H1 (cell line): ENCODE measurements at regions not wholly inside any gene's neighbourhood (a gene's known extent, or its start where the extent isn't known, plus 50 kb on each side); places are given as distances from the start of the nearest gene placed in this dataset.

Experiments
- ASH2L ChIP-seq: fragments of 200-600, 300-600 bp; sonication (generic); IDR thresholded peaks from one replicate; pipeline ENCODE4 v1.7.1; 2017; ENCODE audit warnings: low read length
- CREB1 ChIP-seq: IDR thresholded peaks from 2 replicates; pipeline ENCODE4 v1.6.1; 2012; ENCODE audit warnings: inconsistent platforms
- CTCF ChIP-seq, 3 experiments: IDR thresholded peaks; 1 replicate in 2 of 3; 2 replicates in 1 of 3; pipeline versions ENCODE4 v1.5.1 to v1.6.1; 2011; ENCODE audit warnings: low read length in 3 of 3, mild to moderate bottlenecking in 3 of 3, inconsistent platforms in 2 of 3, low read depth in 1 of 3, moderate library complexity in 1 of 3; ENCODE audit not compliant: insufficient read depth in 1 of 3; ENCODE audit errors: control extremely low read depth in 1 of 3
- GABPA ChIP-seq: IDR thresholded peaks from 2 replicates; pipeline ENCODE4 v1.6.1; 2011; ENCODE audit warnings: mild to moderate bottlenecking, low read length, moderate library complexity, borderline replicate concordance; ENCODE audit not compliant: insufficient read depth
- KDM1A ChIP-seq: fragments of 200-600, 300-600 bp; sonication (generic); IDR thresholded peaks from 2 replicates; pipeline ENCODE4 v1.7.1; 2016; ENCODE audit warnings: mild to moderate bottlenecking, low read length, borderline replicate concordance
- ZNF274 ChIP-seq: IDR thresholded peaks from 2 replicates; pipeline ENCODE4 v1.7.0; 2012; ENCODE audit warnings: low read length, borderline replicate concordance; ENCODE audit errors: extremely low read depth

GRCh38 chr2:129456691-129457090 is 522.8 kb upstream of the RAB6C start:
- TF ChIP-seq KDM1A = no peak
- no peak for TF ChIP-seq CTCF (IDR thresholded peaks at IDR 0.05; ENCODE audit: control extremely low read depth in 1 of 3, insufficient read depth in 1 of 3, low read depth in 1 of 3, low read length in 3 of 3)
- no peak for TF ChIP-seq GABPA
- TF ChIP-seq CREB1 = no peak
- no peak for TF ChIP-seq ZNF274
- TF ChIP-seq ASH2L = no peak
